ENCODE measurements at regions not wholly inside any gene's neighbourhood (a gene's known extent, or its start where the extent isn't known, plus 50 kb on each side); places are given as distances from the start of the nearest gene placed in this dataset.
A peak's percentile ranks its signal among the peaks of the same experiment; 100 is the strongest.

- BruUV-seq (replicated peaks): no TSS peak
- no peaks in the 10 kb centered on the region for H3K4me1 Mint-ChIP-seq (ENCODE audit: insufficient read depth, unreplicated experiment)
- ChIA-PET POLR2A (no interaction called here), CTCF (no interaction called here)
- no peak overlapping the region for H3K27ac Mint-ChIP-seq (ENCODE audit: low read depth, unreplicated experiment)
- H3K36me3 Mint-ChIP-seq (ENCODE audit: insufficient read depth, unreplicated experiment): no peaks in the 10 kb centered on the region
- TF ChIP-seq CTCF (IDR thresholded peaks at IDR 0.05; ENCODE audit: unreplicated experiment): no peak
- H3K27me3 Mint-ChIP-seq (ENCODE audit: insufficient read depth, unreplicated experiment): no peaks in the 10 kb centered on the region
- no peak overlapping the region for H3K4me3 Mint-ChIP-seq (ENCODE audit: unreplicated experiment)
- DNase-seq (ENCODE audit: unreplicated experiment): no peak
- H3K9me3 Mint-ChIP-seq (ENCODE audit: unreplicated experiment): peaks cover 14% of the 10 kb centered on the region
- intact Hi-C loops (cut with micrococcal nuclease): no loop called here
Measured at GRCh38 chr11:134478611-134479010, 66.6 kb upstream of the B3GAT1 start.

- no peak for TF ChIP-seq CTCF (IDR thresholded peaks at IDR 0.05; ENCODE audit: unreplicated experiment)
- DNase-seq (ENCODE audit: unreplicated experiment): no peak
- Mint-ChIP-seq H3K36me3 (ENCODE audit: insufficient read depth, unreplicated experiment) (no peaks in the 10 kb centered on the region), H3K4me1 (ENCODE audit: insufficient read depth, unreplicated experiment) (no peaks in the 10 kb centered on the region), H3K9me3 (ENCODE audit: unreplicated experiment) (peaks cover 16% of the 10 kb centered on the region), H3K27ac (ENCODE audit: low read depth, unreplicated experiment) (no peak overlapping the region), H3K4me3 (ENCODE audit: unreplicated experiment) (no peak overlapping the region), H3K27me3 (ENCODE audit: insufficient read depth, unreplicated experiment) (no peaks in the 10 kb centered on the region)
- intact Hi-C loops (cut with micrococcal nuclease): no loop called here
- no TSS peak for BruUV-seq (replicated peaks)
- ChIA-PET POLR2A (no interaction called here), CTCF (interaction anchor here (0.7 kb wide), 1 partner anchor 28 kb away, joined by 4 read pairs; no protein-coding TSS in a partner anchor)
Measured at GRCh38 chr11:134478176-134478575, 66.1 kb upstream of the B3GAT1 start.

- intact Hi-C loops (cut with micrococcal nuclease): no loop called here
- Mint-ChIP-seq H3K36me3 (ENCODE audit: insufficient read depth, unreplicated experiment) (no peaks in the 10 kb centered on the region), H3K4me3 (ENCODE audit: unreplicated experiment) (no peak overlapping the region), H3K27ac (ENCODE audit: low read depth, unreplicated experiment) (no peak overlapping the region), H3K4me1 (ENCODE audit: insufficient read depth, unreplicated experiment) (no peaks in the 10 kb centered on the region), H3K9me3 (ENCODE audit: unreplicated experiment) (peaks cover 19% of the 10 kb centered on the region), H3K27me3 (ENCODE audit: insufficient read depth, unreplicated experiment) (no peaks in the 10 kb centered on the region)
- POLR2A ChIA-PET: no interaction called here
- no peak for DNase-seq (ENCODE audit: unreplicated experiment)
- no TSS peak for BruUV-seq (replicated peaks)
- CTCF ChIA-PET: interaction anchor here (0.7 kb wide), 1 partner anchor 29 kb away, joined by 4 read pairs; no protein-coding TSS in a partner anchor
- TF ChIP-seq CTCF (IDR thresholded peaks at IDR 0.05; ENCODE audit: unreplicated experiment): no peak
Measured at GRCh38 chr11:134477486-134477885, 65.4 kb upstream of the B3GAT1 start.

GRCh38 chr11:134476435-134477021 lies 64.5 kb upstream of the B3GAT1 start:
- intact Hi-C loops (cut with micrococcal nuclease): no loop called here
- TF ChIP-seq CTCF (IDR thresholded peaks at IDR 0.05; ENCODE audit: unreplicated experiment): no peak
- Mint-ChIP-seq H3K27me3 (ENCODE audit: insufficient read depth, unreplicated experiment) (no peaks in the 10 kb centered on the region), H3K4me3 (ENCODE audit: unreplicated experiment) (no peak overlapping the region), H3K9me3 (ENCODE audit: unreplicated experiment) (peaks cover 12% of the 10 kb centered on the region), H3K27ac (ENCODE audit: low read depth, unreplicated experiment) (no peak overlapping the region), H3K36me3 (ENCODE audit: insufficient read depth, unreplicated experiment) (no peaks in the 10 kb centered on the region), H3K4me1 (ENCODE audit: insufficient read depth, unreplicated experiment) (no peaks in the 10 kb centered on the region)
- POLR2A ChIA-PET: no interaction called here
- CTCF ChIA-PET: interaction anchor here (0.6 to 0.9 kb wide), 2 partner anchors 41 to 100 kb away, joined by 3 read pairs; no protein-coding TSS in a partner anchor
- peak; percentile 16 for DNase-seq (ENCODE audit: unreplicated experiment)
- no TSS peak for BruUV-seq (replicated peaks)

Measured in MCF 10A (cell line).